Spleen (tissue), 7 donors: ENCODE measurements at regions not wholly inside any gene's neighbourhood (a gene's known extent, or its start where the extent isn't known, plus 50 kb on each side); places are given as distances from the start of the nearest gene placed in this dataset.

Experiments
- POLR2A ChIP-seq, 3 donors: fragments of 450-650 bp; IDR thresholded peaks; one replicate each; pipeline ENCODE4 v1.5.1; 2017; ENCODE audit warnings: antibody characterized with exemption in 3 of 3, mild to moderate bottlenecking in 1 of 3
- TF ChIP-seq, protein P1 (sequence below), 11 experiments: fragments of 200-600 bp in 7 of 11; fragments of 450-650 bp in 4 of 11; sonication (generic) in 4 of 11; IDR thresholded peaks in 8 of 11; conservative IDR thresholded peaks in 3 of 11; 1 replicate in 7 of 11; 2 replicates in 4 of 11; pipeline versions ENCODE4 v1.4.0 to v1.8.0; 2016 to 2021; ENCODE audit warnings: antibody characterized with exemption in 11 of 11, inconsistent platforms in 4 of 11, mild to moderate bottlenecking in 1 of 11
- donor health status: DM: no; HTN: no; CAD: no; lungs with moderate emphysema.
- donor health status: DM: no; HTN: no; CAD: no.
- donor health status: DM: no; HTN: no; CAD: no.

- TF ChIP-seq POLR2A (IDR thresholded peaks at IDR 0.05): no peak
- TF ChIP-seq, protein P1, sequence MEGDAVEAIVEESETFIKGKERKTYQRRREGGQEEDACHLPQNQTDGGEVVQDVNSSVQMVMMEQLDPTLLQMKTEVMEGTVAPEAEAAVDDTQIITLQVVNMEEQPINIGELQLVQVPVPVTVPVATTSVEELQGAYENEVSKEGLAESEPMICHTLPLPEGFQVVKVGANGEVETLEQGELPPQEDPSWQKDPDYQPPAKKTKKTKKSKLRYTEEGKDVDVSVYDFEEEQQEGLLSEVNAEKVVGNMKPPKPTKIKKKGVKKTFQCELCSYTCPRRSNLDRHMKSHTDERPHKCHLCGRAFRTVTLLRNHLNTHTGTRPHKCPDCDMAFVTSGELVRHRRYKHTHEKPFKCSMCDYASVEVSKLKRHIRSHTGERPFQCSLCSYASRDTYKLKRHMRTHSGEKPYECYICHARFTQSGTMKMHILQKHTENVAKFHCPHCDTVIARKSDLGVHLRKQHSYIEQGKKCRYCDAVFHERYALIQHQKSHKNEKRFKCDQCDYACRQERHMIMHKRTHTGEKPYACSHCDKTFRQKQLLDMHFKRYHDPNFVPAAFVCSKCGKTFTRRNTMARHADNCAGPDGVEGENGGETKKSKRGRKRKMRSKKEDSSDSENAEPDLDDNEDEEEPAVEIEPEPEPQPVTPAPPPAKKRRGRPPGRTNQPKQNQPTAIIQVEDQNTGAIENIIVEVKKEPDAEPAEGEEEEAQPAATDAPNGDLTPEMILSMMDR (IDR thresholded peaks at IDR 0.05 in 8 of 11, conservative IDR thresholded peaks at IDR 0.05 in 3 of 11): no peak
Observed at GRCh38 chr3:59263152-59263551, 213.3 kb upstream of the CFAP20DC start.
